GM12864 (cell line): ENCODE measurements at regions not wholly inside any gene's neighbourhood (a gene's known extent, or its start where the extent isn't known, plus 50 kb on each side); places are given as distances from the start of the nearest gene placed in this dataset.
"Not testable (repeated sequence)": the region's sequence is repeated elsewhere in the genome, so short reads cannot be mapped to it uniquely, and the experiment has no call there.

ENCODE experiments used
- DNase-seq: peaks from one replicate; pipeline ENCODE4 v3.0.0-alpha.2; 2011; ENCODE audit warnings: low read depth
- H3K4me3 ChIP-seq: 2 replicates; pipeline ENCODE4 v1.5.1; 2011; ENCODE audit warnings: mild to moderate bottlenecking, low read depth, low read length, control low read depth
- TF ChIP-seq, protein P1 (sequence below): IDR thresholded peaks from 2 replicates; pipeline ENCODE4 v1.5.1; 2011; ENCODE audit warnings: low read depth, mild to moderate bottlenecking, moderate library complexity, low read length, control low read depth, inconsistent platforms; ENCODE audit errors: missing control alignments

DNA sequence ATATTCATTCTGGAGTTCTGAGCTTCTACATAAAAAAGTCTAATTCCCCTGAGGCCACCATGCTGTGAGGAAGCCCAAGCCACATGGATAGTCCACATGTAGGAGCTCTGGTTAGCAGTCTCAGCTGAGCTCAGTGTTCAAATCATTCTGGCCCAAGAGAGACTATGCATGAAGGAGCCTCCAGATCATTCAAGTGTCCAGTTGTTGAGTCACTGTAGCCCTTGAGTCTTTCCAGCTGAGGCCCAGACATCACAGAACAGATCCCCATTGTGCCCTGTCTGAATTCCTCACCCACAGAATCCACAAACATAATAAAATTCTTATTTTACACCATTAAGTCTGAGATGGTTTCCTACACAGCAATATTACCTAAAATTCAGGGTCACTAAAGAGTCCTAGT is 107.0 kb upstream of the NGF start:
- H3K4me3 ChIP-seq = no peak overlapping the region
- TF ChIP-seq, protein P1, sequence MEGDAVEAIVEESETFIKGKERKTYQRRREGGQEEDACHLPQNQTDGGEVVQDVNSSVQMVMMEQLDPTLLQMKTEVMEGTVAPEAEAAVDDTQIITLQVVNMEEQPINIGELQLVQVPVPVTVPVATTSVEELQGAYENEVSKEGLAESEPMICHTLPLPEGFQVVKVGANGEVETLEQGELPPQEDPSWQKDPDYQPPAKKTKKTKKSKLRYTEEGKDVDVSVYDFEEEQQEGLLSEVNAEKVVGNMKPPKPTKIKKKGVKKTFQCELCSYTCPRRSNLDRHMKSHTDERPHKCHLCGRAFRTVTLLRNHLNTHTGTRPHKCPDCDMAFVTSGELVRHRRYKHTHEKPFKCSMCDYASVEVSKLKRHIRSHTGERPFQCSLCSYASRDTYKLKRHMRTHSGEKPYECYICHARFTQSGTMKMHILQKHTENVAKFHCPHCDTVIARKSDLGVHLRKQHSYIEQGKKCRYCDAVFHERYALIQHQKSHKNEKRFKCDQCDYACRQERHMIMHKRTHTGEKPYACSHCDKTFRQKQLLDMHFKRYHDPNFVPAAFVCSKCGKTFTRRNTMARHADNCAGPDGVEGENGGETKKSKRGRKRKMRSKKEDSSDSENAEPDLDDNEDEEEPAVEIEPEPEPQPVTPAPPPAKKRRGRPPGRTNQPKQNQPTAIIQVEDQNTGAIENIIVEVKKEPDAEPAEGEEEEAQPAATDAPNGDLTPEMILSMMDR = no peak
- DNase-seq = no peak

GRCh38 chr1:115440733-115441132 is 102.7 kb upstream of the NGF start:
- H3K4me3 ChIP-seq = no peak overlapping the region
- DNase-seq = no peak
- TF ChIP-seq, protein P1 = no peak

DNA sequence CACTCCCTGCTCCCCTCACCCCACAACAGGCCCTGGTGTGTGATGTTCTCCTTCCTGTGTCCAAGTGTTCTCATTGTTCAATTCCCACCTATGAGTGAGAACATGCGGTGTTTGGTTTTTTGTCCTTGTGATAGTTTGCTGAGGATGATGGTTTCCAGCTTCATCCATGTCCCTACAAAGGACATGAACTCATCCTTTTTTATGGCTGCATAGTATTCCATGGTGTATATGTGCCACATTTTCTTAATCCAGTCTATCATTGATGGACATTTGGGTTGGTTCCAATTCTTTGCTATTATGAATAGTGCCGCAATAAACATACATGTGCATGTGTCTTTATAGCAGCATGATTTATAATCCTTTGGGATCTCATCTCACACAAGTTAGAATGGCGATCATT is 101.5 kb upstream of the NGF start:
- not testable (repeated sequence) for DNase-seq, H3K4me3 ChIP-seq

DNA sequence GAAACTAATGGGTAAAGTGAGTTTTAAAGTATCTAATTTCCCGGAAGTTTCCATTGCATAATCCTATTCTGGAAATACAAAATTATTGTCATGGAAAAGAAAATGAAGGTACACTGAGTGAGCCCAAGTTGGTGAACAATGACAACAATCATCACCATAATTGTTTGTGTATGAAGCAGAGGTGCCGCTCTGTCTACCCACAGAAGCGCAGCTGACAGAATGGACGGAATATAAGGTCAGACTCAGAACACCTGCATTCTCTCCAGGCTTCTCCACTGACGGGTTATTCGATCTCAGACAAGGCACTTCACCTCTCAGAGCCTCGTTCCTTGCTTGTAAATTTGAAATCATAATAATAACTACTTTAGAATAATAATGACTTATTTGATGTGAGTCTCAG is 99.1 kb upstream of the NGF start:
- H3K4me3 ChIP-seq = no peak overlapping the region
- no peak for DNase-seq
- TF ChIP-seq, protein P1 = no peak

- no peak overlapping the region for H3K4me3 ChIP-seq
- TF ChIP-seq, protein P1 = no peak
- no peak for DNase-seq
These were observed 98.5 kb upstream of the NGF start for GRCh38 chr1:115436596-115436995.

DNA sequence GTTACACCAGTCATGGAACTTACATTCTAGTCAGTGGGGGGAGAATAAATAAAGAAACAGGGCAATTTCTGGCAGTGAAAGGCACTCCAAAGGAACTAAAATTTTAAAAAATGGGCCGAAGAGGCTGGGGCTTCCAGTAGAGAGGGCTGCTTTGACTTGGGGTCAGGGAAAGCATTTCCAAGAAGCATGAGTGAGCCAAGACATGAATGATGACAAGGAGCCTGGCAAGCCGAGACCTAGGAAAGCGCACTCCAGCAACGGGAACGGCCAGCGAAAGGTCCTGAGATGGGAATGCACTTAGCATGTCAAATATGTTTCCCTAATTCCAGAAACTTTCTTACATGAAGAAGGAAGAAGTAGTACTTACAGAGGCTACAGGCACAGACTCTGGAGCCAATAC is 95.4 kb upstream of the NGF start:
- TF ChIP-seq, protein P1 = no peak
- H3K4me3 ChIP-seq = no peak overlapping the region
- no peak for DNase-seq

DNA sequence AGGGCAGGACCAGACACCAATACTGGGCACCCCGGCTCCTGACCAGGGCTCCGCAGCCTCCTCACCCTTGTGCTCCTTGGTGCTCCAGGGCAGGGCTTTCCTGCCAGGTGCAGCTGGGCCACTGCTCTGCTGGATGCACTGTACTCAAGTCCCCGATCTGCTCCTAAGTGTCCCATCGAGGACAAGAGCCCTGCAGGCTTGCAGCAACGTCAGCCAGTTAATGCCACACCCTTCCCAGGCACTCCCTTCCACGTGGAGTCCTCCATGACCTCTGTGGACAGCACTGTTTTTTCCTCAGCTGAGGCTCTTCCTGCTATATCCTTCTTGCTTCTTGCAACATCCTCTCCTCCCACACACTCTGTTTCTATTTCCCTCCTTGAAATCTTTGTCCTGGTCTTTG is 94.0 kb upstream of the NGF start:
- TF ChIP-seq, protein P1 = no peak
- no peak overlapping the region for H3K4me3 ChIP-seq
- DNase-seq = no peak

DNA sequence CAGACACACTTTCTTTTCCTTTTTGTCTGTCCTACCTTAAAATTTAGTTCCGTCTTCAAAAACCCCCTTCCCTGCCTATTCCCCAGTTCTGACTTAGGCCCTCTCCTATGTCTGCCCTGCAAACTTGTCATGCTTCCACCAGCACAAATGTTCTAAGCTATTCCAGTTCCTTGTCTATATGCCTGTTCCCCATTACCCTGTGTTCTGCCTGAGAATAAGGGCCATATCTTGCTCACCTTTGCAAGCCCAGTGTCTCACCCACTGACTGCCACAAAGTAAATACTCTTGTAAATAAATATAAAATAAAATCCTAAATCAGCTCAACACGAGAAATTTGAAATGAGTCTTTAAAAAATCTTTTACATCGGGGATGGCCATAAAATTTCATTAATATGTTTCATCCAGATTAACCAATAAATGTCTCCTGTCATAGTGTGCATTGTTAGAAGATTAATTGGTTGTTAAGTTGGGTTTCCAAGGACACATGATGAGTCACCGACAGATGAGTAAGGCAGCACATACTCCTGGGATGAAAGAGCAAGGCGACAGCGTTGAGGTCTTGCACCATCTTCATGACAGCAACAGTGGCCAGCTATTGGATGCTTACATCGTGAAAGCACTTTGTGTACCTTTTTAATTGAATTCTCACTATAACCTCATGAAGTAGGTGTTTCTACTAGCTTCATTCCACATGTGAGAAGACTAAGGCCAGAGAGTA is 92.6 kb upstream of the NGF start:
- TF ChIP-seq, protein P1 = no peak
- no peak for DNase-seq
- H3K4me3 ChIP-seq = no peak overlapping the region
